GM23338 (cell line): ENCODE measurements at regions not wholly inside any gene's neighbourhood (a gene's known extent, or its start where the extent isn't known, plus 50 kb on each side); places are given as distances from the start of the nearest gene placed in this dataset.

Source experiments
- ATAC-seq: fragments of 200-7000 bp; cut with Tn5 transposase; 3 replicates; pipeline ENCODE4 v1.9.1; 2020
- DNase-seq: peaks from one replicate; pipeline ENCODE4 v3.0.0-alpha.2; 2015; ENCODE audit warnings: low spot score
- H2AFZ ChIP-seq: fragments of 200-600 bp; sonication (generic); 2 replicates; pipeline ENCODE4 v1.8.0; 2016; ENCODE audit warnings: antibody characterized with exemption, mild to moderate bottlenecking, moderate library complexity
- H3F3A ChIP-seq: fragments of 200-600 bp; sonication (generic); replicated peaks from 2 replicates; pipeline ENCODE4 v1.8.0; 2017; ENCODE audit warnings: antibody characterized with exemption, mixed run types, low read depth
- H3K27ac ChIP-seq: fragments of 200-600 bp; sonication (generic); 2 replicates; pipeline ENCODE4 v1.6.1; 2016; ENCODE audit warnings: low read depth
- H3K27me3 ChIP-seq: fragments of 200-600 bp; sonication (generic); 2 replicates; pipeline ENCODE4 v1.8.0; 2016; ENCODE audit warnings: mild to moderate bottlenecking, mixed run types, moderate library complexity; ENCODE audit not compliant: insufficient read depth
- H3K36me3 ChIP-seq: fragments of 200-600 bp; sonication (generic); 2 replicates; pipeline ENCODE4 v1.8.0; 2016; ENCODE audit warnings: mild to moderate bottlenecking; ENCODE audit not compliant: insufficient read depth
- H3K4me1 ChIP-seq: fragments of 200-600 bp; sonication (generic); 2 replicates; pipeline ENCODE4 v1.8.0; 2016; ENCODE audit warnings: mild to moderate bottlenecking, moderate library complexity; ENCODE audit not compliant: insufficient read depth
- H3K4me2 ChIP-seq: fragments of 200-600 bp; sonication (generic); 2 replicates; pipeline ENCODE4 v1.7.1; 2017; ENCODE audit warnings: mixed run types
- H3K4me3 ChIP-seq: fragments of 200-600 bp; sonication (generic); 2 replicates; pipeline ENCODE4 v1.6.1; 2016; ENCODE audit warnings: mixed run types
- H3K79me2 ChIP-seq: fragments of 200-600 bp; sonication (generic); replicated peaks from 2 replicates; pipeline ENCODE4 v1.8.0; 2017; ENCODE audit warnings: mild to moderate bottlenecking; ENCODE audit not compliant: insufficient read depth
- H3K9me2 ChIP-seq: fragments of 200-600 bp; sonication (generic); 2 replicates; pipeline ENCODE4 v1.8.0; 2017; ENCODE audit not compliant: insufficient read depth
- H4K20me1 ChIP-seq: fragments of 200-600 bp; sonication (generic); replicated peaks from 2 replicates; pipeline ENCODE4 v1.8.0; 2017; ENCODE audit warnings: mild to moderate bottlenecking; ENCODE audit not compliant: insufficient read depth
- H3K27ac Mint-ChIP-seq: 2 replicates; pipeline ENCODE4 v1.8.0; 2020; ENCODE audit warnings: inconsistent platforms, mild to moderate bottlenecking, moderate library complexity, mixed read lengths
- H3K27me3 Mint-ChIP-seq: 3 replicates; pipeline ENCODE4 v1.8.0; 2022; ENCODE audit warnings: low read depth, mild to moderate bottlenecking, moderate library complexity, mixed read lengths, inconsistent platforms; ENCODE audit not compliant: insufficient read depth, poor library complexity
- H3K36me3 Mint-ChIP-seq: 3 replicates; pipeline ENCODE4 v1.8.0; 2021; ENCODE audit warnings: low read depth, mild to moderate bottlenecking, inconsistent platforms, moderate library complexity, mixed read lengths
- H3K4me1 Mint-ChIP-seq: 3 replicates; pipeline ENCODE4 v1.8.0; 2020; ENCODE audit warnings: mild to moderate bottlenecking, inconsistent platforms, mixed read lengths
- H3K4me3 Mint-ChIP-seq: 3 replicates; pipeline ENCODE4 v1.8.0; 2021; ENCODE audit warnings: moderate library complexity, mild to moderate bottlenecking, inconsistent platforms, mixed read lengths
- H3K9me3 Mint-ChIP-seq: 3 replicates; pipeline ENCODE4 v1.8.0; 2020; ENCODE audit warnings: moderate library complexity, mild to moderate bottlenecking, inconsistent platforms, mixed read lengths
- CREB1 ChIP-seq: fragments of 250-450 bp; sonication (Bioruptor Pico); IDR thresholded peaks from 2 replicates; pipeline ENCODE4 v1.5.0; 2020; ENCODE audit warnings: low read depth, mild to moderate bottlenecking, moderate library complexity
- EZH2 ChIP-seq: fragments of 200-600 bp; sonication (generic); IDR thresholded peaks from one replicate; pipeline ENCODE4 v1.8.0; 2017; ENCODE audit warnings: antibody characterized with exemption, mild to moderate bottlenecking, low read depth; ENCODE audit not compliant: unreplicated experiment
- JUNB ChIP-seq: IDR thresholded peaks from one replicate; pipeline ENCODE4 v1.6.1; 2016; ENCODE audit warnings: antibody characterized with exemption; ENCODE audit not compliant: unreplicated experiment
- NANOG ChIP-seq: IDR thresholded peaks from 2 replicates; pipeline ENCODE4 v1.6.1; 2016; ENCODE audit warnings: antibody characterized with exemption, borderline replicate concordance
- POLR2AphosphoS5 ChIP-seq: IDR thresholded peaks from 2 replicates; pipeline ENCODE4 v1.6.1; 2016; ENCODE audit warnings: antibody characterized with exemption, low read depth
- STAT1 ChIP-seq: IDR thresholded peaks from one replicate; pipeline ENCODE4 v1.6.1; 2016; ENCODE audit warnings: antibody characterized with exemption; ENCODE audit not compliant: unreplicated experiment
- ZNF114 ChIP-seq: fragments of 250-450 bp; sonication (Bioruptor Pico); IDR thresholded peaks from 2 replicates; pipeline ENCODE4 v1.5.0; 2020; ENCODE audit warnings: mild to moderate bottlenecking, moderate library complexity
- ZNF331 ChIP-seq: fragments of 250-450 bp; sonication (Bioruptor Pico); IDR thresholded peaks from 2 replicates; pipeline ENCODE4 v1.5.0; 2020; ENCODE audit warnings: low read depth, mild to moderate bottlenecking, moderate library complexity
- TF ChIP-seq, protein P1 (sequence below): IDR thresholded peaks from 2 replicates; pipeline ENCODE4 v1.6.1; 2016; ENCODE audit warnings: antibody characterized with exemption
- TF ChIP-seq, protein P2 (sequence below): IDR thresholded peaks from one replicate; pipeline ENCODE4 v1.6.1; 2018; ENCODE audit warnings: antibody characterized with exemption; ENCODE audit not compliant: unreplicated experiment
- TF ChIP-seq, protein P3 (sequence below), 2 experiments: fragments of 200-600 bp in 1 of 2; sonication (generic) in 1 of 2; conservative IDR thresholded peaks; 2 replicates each; pipeline versions ENCODE4 v1.5.1 to v1.6.1; 2016 to 2017; ENCODE audit warnings: antibody characterized with exemption in 2 of 2, low read depth in 2 of 2, mild to moderate bottlenecking in 2 of 2, moderate library complexity in 1 of 2
- TF ChIP-seq, protein P4 (sequence below): fragments of 250-450 bp; sonication (Bioruptor Pico); IDR thresholded peaks from 2 replicates; pipeline ENCODE4 v1.5.0; 2020; ENCODE audit warnings: mild to moderate bottlenecking, moderate library complexity

DNA sequence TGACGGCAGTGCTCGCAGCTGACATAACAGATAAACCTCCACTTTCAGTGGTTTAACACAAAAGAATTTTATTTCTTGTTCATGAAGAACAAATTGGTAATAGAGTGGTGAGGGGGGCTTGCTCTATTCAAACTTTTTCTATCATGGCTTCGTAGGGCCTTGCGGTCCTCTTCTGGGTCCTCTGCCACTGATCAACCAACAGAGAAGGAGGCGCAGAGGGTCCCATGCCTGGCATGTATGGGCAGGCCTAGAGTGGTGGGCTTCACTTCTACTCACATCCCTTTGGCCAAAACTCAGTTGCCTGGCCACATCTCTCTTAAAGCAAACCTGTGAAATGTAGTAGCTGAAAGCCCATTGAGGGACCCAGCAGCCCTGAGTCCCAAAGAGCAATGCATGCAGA is 460.5 kb downstream of the SIPA1L2 start (continued):
- TF ChIP-seq, protein P1, sequence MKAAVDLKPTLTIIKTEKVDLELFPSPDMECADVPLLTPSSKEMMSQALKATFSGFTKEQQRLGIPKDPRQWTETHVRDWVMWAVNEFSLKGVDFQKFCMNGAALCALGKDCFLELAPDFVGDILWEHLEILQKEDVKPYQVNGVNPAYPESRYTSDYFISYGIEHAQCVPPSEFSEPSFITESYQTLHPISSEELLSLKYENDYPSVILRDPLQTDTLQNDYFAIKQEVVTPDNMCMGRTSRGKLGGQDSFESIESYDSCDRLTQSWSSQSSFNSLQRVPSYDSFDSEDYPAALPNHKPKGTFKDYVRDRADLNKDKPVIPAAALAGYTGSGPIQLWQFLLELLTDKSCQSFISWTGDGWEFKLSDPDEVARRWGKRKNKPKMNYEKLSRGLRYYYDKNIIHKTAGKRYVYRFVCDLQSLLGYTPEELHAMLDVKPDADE = no peak
- TF ChIP-seq NANOG = no peak
- TF ChIP-seq JUNB = no peak
- no peak for TF ChIP-seq POLR2AphosphoS5

DNA sequence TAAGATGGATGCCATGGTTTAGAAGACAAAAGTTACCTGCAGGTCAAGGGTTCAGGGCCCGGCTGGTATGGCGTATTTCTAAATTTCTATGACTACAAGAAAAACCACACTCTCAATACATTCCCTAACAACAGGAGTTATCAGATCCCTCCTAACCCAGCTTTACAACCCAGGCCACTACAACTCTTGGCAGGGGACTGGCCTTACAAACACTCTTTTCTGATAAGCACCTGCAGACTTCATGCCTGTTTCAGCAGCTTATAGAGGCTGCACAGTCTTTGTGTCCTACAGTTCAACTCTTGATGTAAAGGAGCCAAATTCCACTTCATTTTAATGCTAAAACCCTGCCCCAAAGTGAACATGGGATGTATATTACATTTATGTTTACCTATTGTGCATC is 461.4 kb downstream of the SIPA1L2 start:
- Histone ChIP-seq H2AFZ (no peak overlapping the region), H3K4me1 (peaks cover 8% of the 10 kb centered on the region), H3F3A (no peaks in the 10 kb centered on the region), H3K9me2 (no peaks in the 10 kb centered on the region), H3K36me3 (no peaks in the 10 kb centered on the region; the same call in none of the 2 replicates), H3K79me2 (no peaks in the 10 kb centered on the region), H3K4me2 (no peak overlapping the region), H3K4me3 (no peak overlapping the region), H3K27ac (no peak overlapping the region), H4K20me1 (peaks cover 14% of the 10 kb centered on the region), H3K27me3 (no peaks in the 10 kb centered on the region)
- ATAC-seq (no peak), DNase-seq (no peak)
- peaks cover 22% of the 10 kb centered on the region; the same call in 2 of the 3 replicates for H3K36me3 Mint-ChIP-seq
- H3K27ac Mint-ChIP-seq = no peak overlapping the region
- H3K4me3 Mint-ChIP-seq = no peak overlapping the region
- H3K27me3 Mint-ChIP-seq = no peaks in the 10 kb centered on the region
- H3K4me1 Mint-ChIP-seq = peaks cover 18% of the 10 kb centered on the region
- no peaks in the 10 kb centered on the region for H3K9me3 Mint-ChIP-seq
- TF ChIP-seq, protein P2, sequence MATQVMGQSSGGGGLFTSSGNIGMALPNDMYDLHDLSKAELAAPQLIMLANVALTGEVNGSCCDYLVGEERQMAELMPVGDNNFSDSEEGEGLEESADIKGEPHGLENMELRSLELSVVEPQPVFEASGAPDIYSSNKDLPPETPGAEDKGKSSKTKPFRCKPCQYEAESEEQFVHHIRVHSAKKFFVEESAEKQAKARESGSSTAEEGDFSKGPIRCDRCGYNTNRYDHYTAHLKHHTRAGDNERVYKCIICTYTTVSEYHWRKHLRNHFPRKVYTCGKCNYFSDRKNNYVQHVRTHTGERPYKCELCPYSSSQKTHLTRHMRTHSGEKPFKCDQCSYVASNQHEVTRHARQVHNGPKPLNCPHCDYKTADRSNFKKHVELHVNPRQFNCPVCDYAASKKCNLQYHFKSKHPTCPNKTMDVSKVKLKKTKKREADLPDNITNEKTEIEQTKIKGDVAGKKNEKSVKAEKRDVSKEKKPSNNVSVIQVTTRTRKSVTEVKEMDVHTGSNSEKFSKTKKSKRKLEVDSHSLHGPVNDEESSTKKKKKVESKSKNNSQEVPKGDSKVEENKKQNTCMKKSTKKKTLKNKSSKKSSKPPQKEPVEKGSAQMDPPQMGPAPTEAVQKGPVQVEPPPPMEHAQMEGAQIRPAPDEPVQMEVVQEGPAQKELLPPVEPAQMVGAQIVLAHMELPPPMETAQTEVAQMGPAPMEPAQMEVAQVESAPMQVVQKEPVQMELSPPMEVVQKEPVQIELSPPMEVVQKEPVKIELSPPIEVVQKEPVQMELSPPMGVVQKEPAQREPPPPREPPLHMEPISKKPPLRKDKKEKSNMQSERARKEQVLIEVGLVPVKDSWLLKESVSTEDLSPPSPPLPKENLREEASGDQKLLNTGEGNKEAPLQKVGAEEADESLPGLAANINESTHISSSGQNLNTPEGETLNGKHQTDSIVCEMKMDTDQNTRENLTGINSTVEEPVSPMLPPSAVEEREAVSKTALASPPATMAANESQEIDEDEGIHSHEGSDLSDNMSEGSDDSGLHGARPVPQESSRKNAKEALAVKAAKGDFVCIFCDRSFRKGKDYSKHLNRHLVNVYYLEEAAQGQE = no peak
- TF ChIP-seq STAT1 (no peak), CREB1 (CRISPR knock-in tag) (no peak), ZNF114 (CRISPR knock-in tag) (no peak), NANOG (no peak), ZNF331 (CRISPR knock-in tag) (no peak), EZH2 (no peak), POLR2AphosphoS5 (no peak), JUNB (no peak)
- TF ChIP-seq, protein P1 = no peak
- TF ChIP-seq, protein P3, sequence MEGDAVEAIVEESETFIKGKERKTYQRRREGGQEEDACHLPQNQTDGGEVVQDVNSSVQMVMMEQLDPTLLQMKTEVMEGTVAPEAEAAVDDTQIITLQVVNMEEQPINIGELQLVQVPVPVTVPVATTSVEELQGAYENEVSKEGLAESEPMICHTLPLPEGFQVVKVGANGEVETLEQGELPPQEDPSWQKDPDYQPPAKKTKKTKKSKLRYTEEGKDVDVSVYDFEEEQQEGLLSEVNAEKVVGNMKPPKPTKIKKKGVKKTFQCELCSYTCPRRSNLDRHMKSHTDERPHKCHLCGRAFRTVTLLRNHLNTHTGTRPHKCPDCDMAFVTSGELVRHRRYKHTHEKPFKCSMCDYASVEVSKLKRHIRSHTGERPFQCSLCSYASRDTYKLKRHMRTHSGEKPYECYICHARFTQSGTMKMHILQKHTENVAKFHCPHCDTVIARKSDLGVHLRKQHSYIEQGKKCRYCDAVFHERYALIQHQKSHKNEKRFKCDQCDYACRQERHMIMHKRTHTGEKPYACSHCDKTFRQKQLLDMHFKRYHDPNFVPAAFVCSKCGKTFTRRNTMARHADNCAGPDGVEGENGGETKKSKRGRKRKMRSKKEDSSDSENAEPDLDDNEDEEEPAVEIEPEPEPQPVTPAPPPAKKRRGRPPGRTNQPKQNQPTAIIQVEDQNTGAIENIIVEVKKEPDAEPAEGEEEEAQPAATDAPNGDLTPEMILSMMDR (conservative IDR thresholded peaks at IDR 0.05; ENCODE audit: low read depth in 2 of 2) = no peak
- TF ChIP-seq, protein P4, sequence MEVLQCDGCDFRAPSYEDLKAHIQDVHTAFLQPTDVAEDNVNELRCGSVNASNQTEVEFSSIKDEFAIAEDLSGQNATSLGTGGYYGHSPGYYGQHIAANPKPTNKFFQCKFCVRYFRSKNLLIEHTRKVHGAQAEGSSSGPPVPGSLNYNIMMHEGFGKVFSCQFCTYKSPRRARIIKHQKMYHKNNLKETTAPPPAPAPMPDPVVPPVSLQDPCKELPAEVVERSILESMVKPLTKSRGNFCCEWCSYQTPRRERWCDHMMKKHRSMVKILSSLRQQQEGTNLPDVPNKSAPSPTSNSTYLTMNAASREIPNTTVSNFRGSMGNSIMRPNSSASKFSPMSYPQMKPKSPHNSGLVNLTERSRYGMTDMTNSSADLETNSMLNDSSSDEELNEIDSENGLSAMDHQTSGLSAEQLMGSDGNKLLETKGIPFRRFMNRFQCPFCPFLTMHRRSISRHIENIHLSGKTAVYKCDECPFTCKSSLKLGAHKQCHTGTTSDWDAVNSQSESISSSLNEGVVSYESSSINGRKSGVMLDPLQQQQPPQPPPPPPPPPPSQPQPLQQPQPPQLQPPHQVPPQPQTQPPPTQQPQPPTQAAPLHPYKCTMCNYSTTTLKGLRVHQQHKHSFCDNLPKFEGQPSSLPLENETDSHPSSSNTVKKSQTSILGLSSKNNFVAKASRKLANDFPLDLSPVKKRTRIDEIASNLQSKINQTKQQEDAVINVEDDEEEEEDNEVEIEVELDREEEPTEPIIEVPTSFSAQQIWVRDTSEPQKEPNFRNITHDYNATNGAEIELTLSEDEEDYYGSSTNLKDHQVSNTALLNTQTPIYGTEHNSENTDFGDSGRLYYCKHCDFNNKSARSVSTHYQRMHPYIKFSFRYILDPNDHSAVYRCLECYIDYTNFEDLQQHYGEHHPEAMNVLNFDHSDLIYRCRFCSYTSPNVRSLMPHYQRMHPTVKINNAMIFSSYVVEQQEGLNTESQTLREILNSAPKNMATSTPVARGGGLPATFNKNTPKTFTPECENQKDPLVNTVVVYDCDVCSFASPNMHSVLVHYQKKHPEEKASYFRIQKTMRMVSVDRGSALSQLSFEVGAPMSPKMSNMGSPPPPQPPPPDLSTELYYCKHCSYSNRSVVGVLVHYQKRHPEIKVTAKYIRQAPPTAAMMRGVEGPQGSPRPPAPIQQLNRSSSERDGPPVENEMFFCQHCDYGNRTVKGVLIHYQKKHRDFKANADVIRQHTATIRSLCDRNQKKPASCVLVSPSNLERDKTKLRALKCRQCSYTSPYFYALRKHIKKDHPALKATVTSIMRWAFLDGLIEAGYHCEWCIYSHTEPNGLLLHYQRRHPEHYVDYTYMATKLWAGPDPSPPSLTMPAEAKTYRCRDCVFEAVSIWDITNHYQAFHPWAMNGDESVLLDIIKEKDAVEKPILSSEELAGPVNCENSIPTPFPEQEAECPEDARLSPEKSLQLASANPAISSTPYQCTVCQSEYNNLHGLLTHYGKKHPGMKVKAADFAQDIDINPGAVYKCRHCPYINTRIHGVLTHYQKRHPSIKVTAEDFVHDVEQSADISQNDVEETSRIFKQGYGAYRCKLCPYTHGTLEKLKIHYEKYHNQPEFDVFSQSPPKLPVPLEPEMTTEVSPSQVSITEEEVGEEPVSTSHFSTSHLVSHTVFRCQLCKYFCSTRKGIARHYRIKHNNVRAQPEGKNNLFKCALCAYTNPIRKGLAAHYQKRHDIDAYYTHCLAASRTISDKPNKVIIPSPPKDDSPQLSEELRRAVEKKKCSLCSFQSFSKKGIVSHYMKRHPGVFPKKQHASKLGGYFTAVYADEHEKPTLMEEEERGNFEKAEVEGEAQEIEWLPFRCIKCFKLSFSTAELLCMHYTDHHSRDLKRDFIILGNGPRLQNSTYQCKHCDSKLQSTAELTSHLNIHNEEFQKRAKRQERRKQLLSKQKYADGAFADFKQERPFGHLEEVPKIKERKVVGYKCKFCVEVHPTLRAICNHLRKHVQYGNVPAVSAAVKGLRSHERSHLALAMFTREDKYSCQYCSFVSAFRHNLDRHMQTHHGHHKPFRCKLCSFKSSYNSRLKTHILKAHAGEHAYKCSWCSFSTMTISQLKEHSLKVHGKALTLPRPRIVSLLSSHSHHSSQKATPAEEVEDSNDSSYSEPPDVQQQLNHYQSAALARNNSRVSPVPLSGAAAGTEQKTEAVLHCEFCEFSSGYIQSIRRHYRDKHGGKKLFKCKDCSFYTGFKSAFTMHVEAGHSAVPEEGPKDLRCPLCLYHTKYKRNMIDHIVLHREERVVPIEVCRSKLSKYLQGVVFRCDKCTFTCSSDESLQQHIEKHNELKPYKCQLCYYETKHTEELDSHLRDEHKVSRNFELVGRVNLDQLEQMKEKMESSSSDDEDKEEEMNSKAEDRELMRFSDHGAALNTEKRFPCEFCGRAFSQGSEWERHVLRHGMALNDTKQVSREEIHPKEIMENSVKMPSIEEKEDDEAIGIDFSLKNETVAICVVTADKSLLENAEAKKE (CRISPR knock-in tag) = no peak
